ENCODE measurements at regions not wholly inside any gene's neighbourhood (a gene's known extent, or its start where the extent isn't known, plus 50 kb on each side); places are given as distances from the start of the nearest gene placed in this dataset.

- intact Hi-C loops (cut with micrococcal nuclease; ENCODE audit: unreplicated experiment) = loop anchor here (10.0 kb wide), 1 partner anchor 1545 kb away; no protein-coding TSS in a partner anchor
- CTCF ChIA-PET (ENCODE audit: unreplicated experiment) = interaction anchor here (0.7 kb wide), 1 partner anchor 148 kb away, joined by 8 read pairs; no protein-coding TSS in a partner anchor
- H2AFZ ChIP-seq (ENCODE audit: low read length) = no peak overlapping the region
Observed at GRCh38 chr19:30679789-30680188, 307.6 kb downstream of the ZNF536 start.

GRCh38 chr19:30679153-30679702 is 307.0 kb downstream of the ZNF536 start:
- no peak overlapping the region for H3K4me2 ChIP-seq (ENCODE audit: low read length)
- ChIA-PET POLR2A (no interaction called here), CTCF (ENCODE audit: unreplicated experiment) (interaction anchor here (0.7 kb wide), 1 partner anchor 149 kb away, joined by 8 read pairs; no protein-coding TSS in a partner anchor)
- H3K36me3 ChIP-seq (ENCODE audit: insufficient read depth, low read length) = no peaks in the 10 kb centered on the region
- no peaks in the 10 kb centered on the region for H4K20me1 ChIP-seq (ENCODE audit: insufficient read depth, low read length)
- no peaks in the 10 kb centered on the region for H3K9me3 ChIP-seq (ENCODE audit: low read length)
- no peak for TF ChIP-seq EZH2phosphoT487 (IDR thresholded peaks at IDR 0.05; ENCODE audit: borderline replicate concordance, low read depth, low read length)
- TF ChIP-seq, protein P1, sequence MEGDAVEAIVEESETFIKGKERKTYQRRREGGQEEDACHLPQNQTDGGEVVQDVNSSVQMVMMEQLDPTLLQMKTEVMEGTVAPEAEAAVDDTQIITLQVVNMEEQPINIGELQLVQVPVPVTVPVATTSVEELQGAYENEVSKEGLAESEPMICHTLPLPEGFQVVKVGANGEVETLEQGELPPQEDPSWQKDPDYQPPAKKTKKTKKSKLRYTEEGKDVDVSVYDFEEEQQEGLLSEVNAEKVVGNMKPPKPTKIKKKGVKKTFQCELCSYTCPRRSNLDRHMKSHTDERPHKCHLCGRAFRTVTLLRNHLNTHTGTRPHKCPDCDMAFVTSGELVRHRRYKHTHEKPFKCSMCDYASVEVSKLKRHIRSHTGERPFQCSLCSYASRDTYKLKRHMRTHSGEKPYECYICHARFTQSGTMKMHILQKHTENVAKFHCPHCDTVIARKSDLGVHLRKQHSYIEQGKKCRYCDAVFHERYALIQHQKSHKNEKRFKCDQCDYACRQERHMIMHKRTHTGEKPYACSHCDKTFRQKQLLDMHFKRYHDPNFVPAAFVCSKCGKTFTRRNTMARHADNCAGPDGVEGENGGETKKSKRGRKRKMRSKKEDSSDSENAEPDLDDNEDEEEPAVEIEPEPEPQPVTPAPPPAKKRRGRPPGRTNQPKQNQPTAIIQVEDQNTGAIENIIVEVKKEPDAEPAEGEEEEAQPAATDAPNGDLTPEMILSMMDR (conservative IDR thresholded peaks at IDR 0.05; ENCODE audit: low read length) = no peak
- H3K4me1 ChIP-seq (ENCODE audit: insufficient read depth, low read length, poor library complexity, severe bottlenecking) = no peaks in the 10 kb centered on the region
- H3K27ac ChIP-seq (ENCODE audit: low read depth, low read length, poor library complexity, severe bottlenecking) = no peak overlapping the region
- no peaks in the 10 kb centered on the region for H3K79me2 ChIP-seq (ENCODE audit: insufficient read depth, low read depth, low read length)
- intact Hi-C loops (cut with micrococcal nuclease; ENCODE audit: unreplicated experiment) = no loop called here
- no peak overlapping the region for H2AFZ ChIP-seq (ENCODE audit: low read length)
- DNase-seq (ENCODE audit: low spot score) = no peak
- no TSS peak for BruUV-seq (replicated peaks)
- H3K9me2 ChIP-seq (ENCODE audit: insufficient read depth, low read length) = no peaks in the 10 kb centered on the region
- H3K4me3 ChIP-seq (ENCODE audit: low read depth, low read length, poor library complexity, severe bottlenecking) = no peak overlapping the region

More at GRCh38 chr19:30679789-30680188, 307.6 kb downstream of the ZNF536 start:
- POLR2A ChIA-PET = no interaction called here
- H4K20me1 ChIP-seq (ENCODE audit: insufficient read depth, low read length) = no peaks in the 10 kb centered on the region
- no peak for TF ChIP-seq EZH2phosphoT487 (IDR thresholded peaks at IDR 0.05; ENCODE audit: borderline replicate concordance, low read depth, low read length)
- TF ChIP-seq, protein P1 (conservative IDR thresholded peaks at IDR 0.05; ENCODE audit: low read length) = no peak
- H3K36me3 ChIP-seq (ENCODE audit: insufficient read depth, low read length) = no peaks in the 10 kb centered on the region
- no peak for DNase-seq (ENCODE audit: low spot score)
- no peak overlapping the region for H3K4me3 ChIP-seq (ENCODE audit: low read depth, low read length, poor library complexity, severe bottlenecking)
- H3K79me2 ChIP-seq (ENCODE audit: insufficient read depth, low read depth, low read length) = no peaks in the 10 kb centered on the region
- H3K4me1 ChIP-seq (ENCODE audit: insufficient read depth, low read length, poor library complexity, severe bottlenecking) = no peaks in the 10 kb centered on the region
- BruUV-seq (replicated peaks) = no TSS peak
- no peak overlapping the region for H3K27ac ChIP-seq (ENCODE audit: low read depth, low read length, poor library complexity, severe bottlenecking)
- no peaks in the 10 kb centered on the region for H3K9me3 ChIP-seq (ENCODE audit: low read length)
- H3K4me2 ChIP-seq (ENCODE audit: low read length) = no peak overlapping the region
- H3K9me2 ChIP-seq (ENCODE audit: insufficient read depth, low read length) = no peaks in the 10 kb centered on the region

GRCh38 chr19:30678168-30678567 is 306.0 kb downstream of the ZNF536 start:
- intact Hi-C loops (cut with micrococcal nuclease; ENCODE audit: unreplicated experiment) = no loop called here
- H4K20me1 ChIP-seq (ENCODE audit: insufficient read depth, low read length) = no peaks in the 10 kb centered on the region
- no peak for DNase-seq (ENCODE audit: low spot score)
- CTCF ChIA-PET (ENCODE audit: unreplicated experiment) = no interaction called here
- H2AFZ ChIP-seq (ENCODE audit: low read length) = no peak overlapping the region
- H3K4me2 ChIP-seq (ENCODE audit: low read length) = no peak overlapping the region
- H3K79me2 ChIP-seq (ENCODE audit: insufficient read depth, low read depth, low read length) = no peaks in the 10 kb centered on the region
- no peaks in the 10 kb centered on the region for H3K9me2 ChIP-seq (ENCODE audit: insufficient read depth, low read length)
- no peaks in the 10 kb centered on the region for H3K4me1 ChIP-seq (ENCODE audit: insufficient read depth, low read length, poor library complexity, severe bottlenecking)
- POLR2A ChIA-PET = interaction anchor here (0.6 kb wide), 1 partner anchor 1365 kb away, joined by 3 read pairs; no protein-coding TSS in a partner anchor
- TF ChIP-seq, protein P1 (conservative IDR thresholded peaks at IDR 0.05; ENCODE audit: low read length) = no peak
- no peak for TF ChIP-seq EZH2phosphoT487 (IDR thresholded peaks at IDR 0.05; ENCODE audit: borderline replicate concordance, low read depth, low read length)
- no peak overlapping the region for H3K4me3 ChIP-seq (ENCODE audit: low read depth, low read length, poor library complexity, severe bottlenecking)
- no peaks in the 10 kb centered on the region for H3K36me3 ChIP-seq (ENCODE audit: insufficient read depth, low read length)
- BruUV-seq (replicated peaks) = no TSS peak
- H3K9me3 ChIP-seq (ENCODE audit: low read length) = no peaks in the 10 kb centered on the region
- no peak overlapping the region for H3K27ac ChIP-seq (ENCODE audit: low read depth, low read length, poor library complexity, severe bottlenecking)
